ENCODE measurements at regions not wholly inside any gene's neighbourhood (a gene's known extent, or its start where the extent isn't known, plus 50 kb on each side); places are given as distances from the start of the nearest gene placed in this dataset.

DNA sequence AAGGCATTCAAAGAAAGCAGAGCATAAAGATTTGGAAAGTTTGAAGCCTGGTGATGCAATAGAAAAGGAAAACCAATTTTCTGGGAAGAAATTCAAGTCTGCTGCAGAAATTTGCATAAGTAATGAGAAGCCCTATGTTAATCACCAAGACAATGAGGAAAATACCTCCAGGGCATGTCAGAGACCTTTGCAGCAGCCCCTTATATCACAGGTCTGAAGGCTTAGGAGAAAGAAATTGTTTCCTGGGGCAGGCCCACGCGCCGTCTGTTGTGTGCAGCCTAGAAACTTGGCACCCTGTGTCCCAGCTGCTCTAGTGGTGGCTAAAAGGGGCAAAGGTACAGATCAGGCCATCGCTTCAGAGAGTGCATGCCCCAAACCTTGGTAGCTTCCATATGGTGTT, 495.3 kb upstream of the CDH6 start:
- DNase-seq: no peak

DNA sequence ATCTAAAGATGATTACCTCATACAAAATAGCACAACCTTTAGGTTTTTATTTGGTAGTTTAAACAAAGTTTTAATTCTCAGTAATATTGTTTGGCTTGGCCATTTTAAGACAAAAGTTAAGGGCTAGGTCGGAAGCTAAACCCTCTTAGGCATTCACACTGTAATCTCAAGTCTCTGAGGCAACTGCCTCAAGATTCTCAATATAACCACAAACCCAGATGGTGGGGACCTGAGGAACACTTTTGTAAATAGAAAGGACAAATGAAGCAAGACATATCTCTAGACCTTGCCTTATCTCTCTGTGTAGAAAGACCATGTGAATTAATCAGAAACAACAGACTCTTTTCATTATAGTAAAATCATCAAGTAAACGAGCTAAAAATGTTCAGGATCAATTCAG, 500.2 kb upstream of the CDH6 start:
- DNase-seq: no peak

DNA sequence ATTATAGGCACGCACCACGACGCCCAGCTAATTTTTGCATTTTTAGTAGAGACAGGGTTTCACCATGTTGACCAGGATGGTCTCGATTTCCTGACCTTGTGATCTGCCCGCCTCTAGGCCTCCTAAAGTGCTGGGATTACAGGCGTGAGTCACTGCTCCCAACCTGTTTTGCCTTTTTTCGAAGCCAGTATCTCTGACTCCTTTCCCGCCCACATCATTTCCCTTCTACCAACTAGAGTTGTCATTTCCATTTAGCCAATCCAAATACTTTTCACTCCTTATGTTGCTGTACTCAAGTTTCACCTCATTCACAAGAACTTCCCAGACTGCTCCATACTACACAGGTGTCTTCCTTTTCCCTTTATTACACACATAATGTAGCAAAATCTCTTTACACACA, 502.6 kb upstream of the CDH6 start:
- no peak for DNase-seq

DNA sequence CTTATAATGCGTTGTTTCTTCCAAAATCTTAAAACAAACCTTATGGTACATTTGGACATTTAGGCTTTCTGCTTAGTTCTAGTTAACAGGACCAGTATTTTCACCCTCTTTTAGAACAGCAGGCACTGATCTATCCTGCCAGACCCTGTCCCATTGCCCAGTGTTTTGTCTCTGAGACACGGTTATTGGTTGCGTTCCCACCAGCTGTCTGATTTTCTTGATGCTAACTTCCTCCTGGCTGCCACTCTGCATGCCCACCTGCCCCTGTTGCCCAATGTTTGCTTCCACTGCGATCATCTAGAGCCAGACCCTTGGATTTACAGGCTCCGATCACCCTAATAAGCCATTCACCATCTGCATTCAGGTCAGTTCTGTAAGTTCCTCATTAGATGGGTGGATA, 506.0 kb upstream of the CDH6 start:
- no peak for DNase-seq

DNA sequence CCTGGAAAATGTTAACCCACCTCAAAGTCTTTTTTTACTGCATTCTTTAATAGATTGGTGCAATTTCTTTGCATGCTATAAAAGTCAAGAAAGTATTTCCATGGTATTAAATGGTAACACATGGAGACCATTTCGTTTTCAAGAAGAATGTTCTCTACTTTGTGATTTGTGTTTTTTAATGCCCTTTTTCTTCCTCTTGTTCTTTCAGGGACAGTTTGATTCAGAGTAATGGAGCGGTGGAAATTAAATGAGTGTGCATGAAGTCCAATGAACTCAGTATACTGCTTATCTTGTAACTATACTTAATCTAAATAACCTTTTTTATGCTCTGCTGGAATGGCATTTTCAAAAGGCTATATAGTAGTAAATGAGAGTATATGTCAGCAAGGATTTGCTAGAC, 507.0 kb upstream of the CDH6 start:
- DNase-seq: no peak

DNA sequence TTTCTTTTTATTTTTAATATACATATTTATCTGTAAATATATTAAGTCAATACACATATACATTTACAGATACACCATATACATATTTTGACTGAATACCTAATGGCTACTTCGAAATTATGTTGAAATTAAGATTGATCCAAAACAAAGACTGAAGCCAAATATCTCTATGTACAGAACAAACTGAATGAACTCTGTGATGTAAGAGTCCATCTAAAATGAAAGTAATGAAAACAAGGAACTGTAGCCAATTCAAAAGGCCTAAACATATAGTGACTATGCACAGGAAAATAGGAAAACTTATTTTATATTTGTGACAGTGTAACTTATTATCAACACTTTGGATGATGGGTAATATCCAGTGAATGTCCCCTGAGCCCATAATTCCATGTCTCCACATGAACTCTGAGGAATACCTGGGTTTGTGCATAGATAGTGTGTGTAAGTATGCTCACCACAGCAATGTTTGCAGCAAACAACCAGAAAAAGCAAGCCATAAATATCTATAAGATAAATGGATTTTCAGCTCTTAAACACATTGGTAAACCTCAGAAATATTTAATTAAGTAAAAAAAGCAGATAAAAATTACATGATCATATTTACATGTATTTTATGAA, 517.2 kb upstream of the CDH6 start:
- DNase-seq: no peak

DNA sequence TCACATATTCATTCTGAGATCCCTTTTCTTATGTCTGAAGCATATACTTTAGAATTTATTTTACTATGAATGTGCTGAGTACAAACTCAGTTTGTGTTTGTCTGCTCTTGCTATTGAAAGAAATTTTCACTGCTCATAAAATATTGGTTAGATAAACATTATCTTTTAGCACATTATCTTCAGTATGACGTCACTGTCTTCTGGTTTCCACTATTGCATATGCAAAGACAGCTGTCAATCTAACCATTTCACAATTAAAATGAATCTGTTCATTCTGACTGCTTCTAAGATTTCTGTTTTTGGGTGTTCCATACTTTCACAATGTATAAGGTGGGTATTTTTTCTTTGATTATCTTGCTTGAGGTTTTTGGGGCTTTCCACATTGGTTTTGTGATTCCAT, 526.2 kb upstream of the CDH6 start:
- DNase-seq: no peak

DNA sequence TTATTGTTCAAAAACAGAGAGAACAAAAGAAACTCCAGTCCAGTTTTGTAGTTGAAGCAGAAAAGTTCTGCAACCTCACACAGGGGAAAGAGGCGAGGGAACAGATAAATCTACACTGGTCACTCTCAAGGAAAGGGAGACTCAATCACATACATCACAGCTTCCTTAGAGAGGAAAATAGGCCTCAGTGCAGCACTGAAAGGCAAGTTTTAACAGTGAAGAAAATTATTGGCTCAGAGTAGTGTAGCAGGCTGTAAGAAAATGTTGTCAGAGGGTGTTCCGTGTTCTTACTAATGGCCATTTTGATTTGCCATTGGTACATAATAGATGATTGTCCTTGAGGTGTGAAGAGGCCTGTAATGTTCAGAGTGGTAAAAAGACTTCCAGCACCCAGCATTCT, 530.0 kb upstream of the CDH6 start:
- no peak for DNase-seq

DNA sequence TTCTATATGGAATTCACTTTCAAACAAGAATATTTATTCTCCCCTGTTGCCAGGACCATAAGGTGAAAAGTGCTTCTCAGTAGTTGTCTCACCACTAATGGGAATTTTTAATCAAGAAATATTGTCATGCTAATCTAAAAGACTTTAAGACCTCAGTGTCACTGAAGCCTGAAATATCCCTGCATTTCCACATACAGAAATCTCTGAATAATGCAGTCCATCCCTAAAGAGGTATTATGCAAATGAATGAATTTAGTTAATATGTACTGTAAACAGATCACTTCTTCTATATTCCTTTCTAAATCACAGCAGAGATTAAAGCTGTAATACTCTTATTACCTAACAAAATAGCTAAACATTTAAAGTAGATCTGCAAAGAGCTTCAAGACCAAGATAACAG, 531.1 kb upstream of the CDH6 start:
- no peak for DNase-seq

DNA sequence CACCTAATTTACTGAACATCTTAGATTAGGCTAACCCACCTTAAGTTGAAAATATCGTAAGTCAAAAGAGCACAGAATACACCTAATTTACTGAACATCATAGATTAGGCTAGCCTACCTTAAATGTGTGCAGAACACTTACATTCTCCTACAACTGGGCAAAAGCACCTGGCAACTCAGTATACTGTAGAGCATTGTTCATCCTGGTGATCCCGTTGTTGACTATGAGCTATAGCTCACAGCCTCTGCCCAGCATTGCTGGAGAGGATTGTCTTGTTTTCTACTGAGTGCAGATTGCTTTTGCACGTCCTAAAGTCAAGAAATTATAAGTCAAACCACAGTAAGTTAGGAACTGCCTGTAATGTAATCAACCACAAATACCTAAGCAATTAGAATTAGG, 531.8 kb upstream of the CDH6 start:
- DNase-seq: no peak

DNA sequence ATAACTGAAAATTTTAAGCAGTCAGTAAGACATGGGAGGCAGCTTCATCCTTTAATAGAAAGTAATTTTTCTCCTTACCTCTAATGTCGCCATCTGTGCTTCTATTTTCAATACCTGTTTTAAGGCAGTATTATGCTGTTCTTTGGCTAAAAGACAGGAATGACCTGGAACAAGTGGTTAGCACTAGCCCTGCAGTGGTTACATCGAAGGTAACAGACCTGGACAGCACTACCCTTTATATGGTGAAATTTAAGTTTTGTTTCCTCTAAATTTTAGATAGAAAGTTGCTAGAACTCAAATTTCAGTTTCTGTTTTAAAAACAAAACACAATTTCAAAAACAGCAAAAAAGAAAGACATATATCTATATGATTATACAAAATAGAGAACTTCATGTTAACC, 534.1 kb upstream of the CDH6 start:
- DNase-seq: no peak

DNA sequence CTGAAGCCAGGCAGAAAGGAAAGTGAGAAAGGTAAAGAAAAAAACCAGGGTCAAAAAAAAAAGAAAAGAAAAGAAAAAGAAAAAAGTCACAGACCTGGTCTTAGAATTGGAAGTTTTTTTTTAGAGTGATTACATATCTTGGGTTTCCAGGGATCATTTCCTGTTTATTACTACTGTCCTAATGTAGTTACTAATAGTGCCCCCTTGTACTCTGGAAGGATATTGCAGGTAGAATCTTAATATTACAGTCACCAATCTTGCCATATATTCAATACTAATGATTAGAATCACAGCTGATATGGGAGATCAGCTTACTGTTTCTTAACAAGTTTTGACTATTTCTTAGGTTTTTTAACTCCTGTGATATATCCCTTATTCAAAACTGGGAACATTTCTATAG, 543.2 kb upstream of the CDH6 start:
- DNase-seq: no peak

DNA sequence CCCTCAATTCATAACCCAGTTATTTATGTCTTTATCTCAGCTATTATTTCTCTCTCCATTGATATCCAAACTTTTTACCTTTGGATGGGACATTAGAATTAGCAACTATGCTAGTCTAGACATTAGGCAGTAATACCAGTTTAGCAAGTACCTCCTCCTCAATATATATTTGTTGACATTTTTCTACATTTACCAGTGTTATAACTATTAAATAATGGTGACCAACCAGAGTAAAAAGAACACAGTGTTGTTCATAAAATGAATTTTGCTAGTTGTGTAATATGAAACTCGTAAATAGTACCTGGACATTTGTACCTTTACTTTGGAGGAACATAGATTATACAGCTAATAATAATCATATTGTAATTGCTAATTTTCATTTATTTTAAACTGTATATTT, 554.6 kb upstream of the CDH6 start:
- DNase-seq: no peak

DNA sequence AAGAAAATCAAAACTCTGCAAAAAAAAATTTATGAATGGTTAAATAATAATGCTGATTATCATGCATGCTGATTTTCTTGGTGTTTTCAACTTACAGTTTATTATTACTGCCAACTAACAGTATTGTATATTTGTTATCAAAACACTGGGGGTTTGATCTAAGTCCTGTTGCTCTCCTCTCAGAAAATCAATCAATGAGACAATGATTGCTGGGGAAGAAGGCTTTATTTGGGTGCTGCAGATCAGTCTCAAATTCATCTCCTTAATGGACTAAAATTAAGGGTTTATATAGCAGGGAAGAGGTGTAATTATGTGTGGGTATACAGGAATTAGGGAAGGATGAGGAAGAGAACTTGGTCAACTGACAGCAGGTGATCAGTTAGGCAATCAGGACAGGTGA, 565.5 kb upstream of the CDH6 start:
- DNase-seq: no peak

DNA sequence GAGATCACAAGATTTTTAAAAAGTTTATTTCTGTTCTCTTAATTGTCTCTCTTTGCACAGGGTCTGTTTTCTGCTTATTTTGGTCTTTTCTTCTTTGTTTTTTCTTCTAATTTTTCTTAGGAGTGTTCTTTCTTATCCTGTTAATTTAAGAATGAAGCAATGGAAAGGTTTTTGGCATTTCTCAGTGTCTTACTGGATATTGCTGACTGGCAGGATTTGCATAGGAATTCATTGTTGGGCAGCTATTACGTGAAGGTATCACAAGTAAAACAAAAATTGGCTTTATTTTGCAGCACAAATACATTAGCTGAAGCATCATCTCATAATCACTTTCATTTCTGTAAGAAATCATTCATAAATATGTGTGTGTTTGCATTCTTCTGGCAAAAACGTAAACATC, 566.9 kb upstream of the CDH6 start:
- no peak for DNase-seq

DNA sequence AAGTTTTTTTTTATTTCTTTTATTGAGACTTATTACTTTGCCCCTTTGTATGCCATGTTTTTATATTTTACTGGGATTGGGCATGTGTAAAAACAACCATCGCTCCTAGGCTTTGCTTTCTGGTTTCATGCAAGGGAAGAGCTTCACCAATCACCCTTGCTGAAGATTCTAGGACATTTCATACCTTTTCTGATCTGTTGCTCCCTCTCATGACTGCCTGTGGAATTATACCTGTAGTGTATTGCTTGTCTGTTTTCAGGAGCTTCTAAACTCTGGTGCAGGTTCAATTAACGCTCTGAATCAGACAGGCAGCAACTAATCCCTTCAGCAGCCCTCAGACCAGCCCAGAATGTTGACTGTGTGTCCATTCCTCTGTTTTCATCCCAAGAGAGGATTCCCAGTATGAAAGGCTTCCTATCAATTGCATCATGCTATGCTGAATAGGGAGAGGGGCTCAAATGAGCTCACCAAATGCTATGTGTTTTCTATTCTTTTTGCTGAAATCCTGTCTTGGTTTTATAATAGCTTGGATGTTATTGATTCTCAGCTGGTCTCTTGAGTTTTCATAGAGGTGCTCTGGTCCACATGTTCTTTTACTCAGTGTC, 572.9 kb upstream of the CDH6 start:
- DNase-seq: no peak

DNA sequence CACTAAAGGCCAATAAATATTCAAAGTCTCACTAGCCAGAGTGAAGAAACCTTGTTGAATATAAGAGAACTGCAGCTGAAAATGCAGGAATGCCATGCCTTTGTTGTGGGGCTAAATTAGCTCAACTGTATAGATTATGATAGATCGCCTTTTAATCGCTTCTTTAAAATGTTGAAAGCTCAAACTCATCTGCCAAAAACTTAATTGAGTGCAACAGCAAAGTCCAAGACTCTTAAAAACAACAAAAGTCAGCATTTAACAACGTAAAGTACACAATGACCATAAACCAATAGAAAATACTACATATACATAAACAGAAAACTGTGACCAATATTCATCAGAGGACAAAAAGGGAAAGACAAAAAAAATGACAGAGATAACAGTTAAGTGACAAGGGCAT, 585.0 kb upstream of the CDH6 start:
- DNase-seq: no peak

DNA sequence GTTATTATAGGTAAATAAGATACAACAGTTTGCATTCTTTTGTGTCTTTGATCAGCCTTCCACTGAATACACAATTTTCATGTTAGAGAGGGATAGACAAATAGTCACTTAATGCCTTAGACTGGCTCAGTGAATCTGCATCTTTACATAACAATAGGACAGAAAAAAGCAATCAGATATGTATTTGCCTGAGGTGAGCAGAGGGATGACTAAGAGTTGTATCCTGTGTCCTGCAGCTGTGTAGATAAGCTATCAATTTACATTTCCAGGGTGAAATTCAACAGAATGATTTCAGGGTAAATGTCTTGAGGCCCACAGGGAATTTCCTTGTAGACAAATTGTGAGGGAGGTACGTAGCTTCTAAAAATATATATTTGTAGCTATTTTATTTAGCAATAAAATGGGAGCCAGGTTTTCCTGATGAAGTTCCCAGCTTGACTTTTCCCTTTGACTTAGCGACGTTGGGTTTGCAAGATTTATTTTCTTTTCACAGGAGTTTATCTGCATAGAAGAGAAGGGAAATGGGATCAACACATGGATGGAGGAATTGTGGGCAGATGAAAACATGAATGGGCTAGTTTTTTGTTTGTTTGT, 586.1 kb upstream of the CDH6 start:
- DNase-seq: no peak

DNA sequence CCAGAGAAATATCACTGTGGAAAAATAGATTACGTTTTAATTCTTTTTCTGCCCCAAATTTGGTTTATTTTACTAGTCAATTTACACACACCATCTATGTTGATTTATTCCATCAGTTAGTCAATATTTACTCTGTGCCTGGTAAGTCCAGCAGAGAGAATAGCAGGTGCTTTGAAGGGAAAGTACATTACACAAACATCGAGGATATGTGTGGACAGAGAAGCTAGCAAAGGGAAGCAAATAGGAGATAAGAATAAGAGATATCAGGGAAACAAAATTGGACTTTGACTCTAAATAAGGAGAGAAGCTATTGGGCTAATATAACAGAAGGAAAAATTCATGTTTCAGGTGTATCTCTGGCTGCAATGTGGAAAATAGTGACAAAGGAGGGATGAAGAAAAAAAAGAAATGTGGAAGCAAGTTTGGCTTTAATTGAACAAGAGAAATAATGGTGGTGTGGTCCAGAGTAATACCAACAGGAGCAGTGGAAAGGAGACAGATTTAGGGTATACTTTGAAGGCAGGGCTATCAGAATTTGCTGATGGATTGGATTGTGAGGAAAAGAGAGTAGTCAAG, 587.7 kb upstream of the CDH6 start:
- DNase-seq: no peak

DNA sequence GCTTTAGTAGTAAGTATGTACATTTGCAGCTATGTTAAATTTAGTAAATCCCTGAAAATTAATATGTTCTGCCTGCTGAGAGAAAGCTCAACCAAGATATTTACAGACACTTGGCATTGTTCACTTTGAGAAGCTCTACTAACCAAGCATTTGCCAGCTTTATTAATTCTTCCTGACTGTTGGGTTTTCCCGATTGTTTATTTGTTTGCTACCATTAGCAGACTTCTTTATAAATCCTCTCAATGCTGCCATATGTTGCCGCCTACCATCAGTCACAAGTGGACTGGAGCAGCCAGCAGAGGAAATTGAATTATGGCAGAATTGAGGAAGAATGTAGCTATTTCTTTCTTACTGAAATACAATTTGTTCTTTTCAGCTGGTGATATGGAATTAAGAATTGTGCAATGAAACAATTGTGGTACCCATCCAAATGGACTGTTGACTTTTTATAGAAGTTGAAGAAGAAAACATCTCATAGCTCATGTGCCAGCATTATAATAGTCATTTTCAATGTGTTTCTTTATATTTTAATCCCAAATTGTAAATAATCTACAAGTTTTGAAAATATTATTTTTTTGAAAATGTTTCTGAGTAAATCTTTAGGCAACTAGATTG, 588.7 kb upstream of the CDH6 start:
- no peak for DNase-seq

DNA sequence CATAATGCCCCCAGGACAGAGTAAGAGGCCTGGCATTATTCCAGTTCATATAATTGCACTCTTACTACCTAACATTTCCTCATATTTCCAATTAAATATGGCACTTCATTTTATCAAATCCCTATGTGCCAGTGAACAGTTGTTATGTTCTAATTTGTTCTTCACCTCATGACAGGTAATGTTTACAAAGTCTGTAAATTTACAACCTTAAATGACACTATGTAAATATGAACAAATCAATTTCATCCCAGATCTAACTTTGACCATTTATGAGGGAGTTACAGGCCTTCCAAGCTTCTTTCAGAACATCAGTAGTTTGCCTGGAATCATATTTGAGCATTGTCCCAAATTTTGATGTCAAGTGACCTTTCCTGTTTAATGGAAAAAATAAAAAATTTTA, 592.6 kb upstream of the CDH6 start:
- DNase-seq: no peak

DNA sequence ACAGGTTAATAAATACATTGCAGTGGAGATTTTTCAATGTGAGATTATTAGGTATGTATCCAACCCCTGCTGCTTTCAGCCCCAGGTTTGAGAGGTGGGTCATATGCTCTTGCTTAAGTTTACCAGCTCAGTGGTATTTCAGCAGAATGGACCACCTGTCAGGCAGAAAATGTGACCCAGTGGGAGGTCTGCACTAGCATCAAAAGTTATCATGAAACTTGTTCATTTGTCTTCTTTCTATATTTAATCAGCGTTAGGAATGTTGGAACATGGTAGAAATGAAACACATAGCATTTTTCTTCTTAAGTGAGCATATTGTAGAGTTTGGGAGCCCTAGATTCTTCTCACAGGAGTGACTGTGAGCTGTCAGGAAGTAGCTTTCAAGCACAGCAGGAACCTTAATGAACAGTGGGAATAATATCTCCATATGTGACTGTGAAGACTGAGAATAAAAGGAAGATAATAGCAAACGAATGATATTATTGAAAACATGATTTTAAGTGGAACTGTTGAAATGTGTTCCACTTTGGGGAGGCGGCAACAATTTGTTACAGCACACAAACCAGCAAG, 596.9 kb upstream of the CDH6 start:
- no peak for DNase-seq

DNA sequence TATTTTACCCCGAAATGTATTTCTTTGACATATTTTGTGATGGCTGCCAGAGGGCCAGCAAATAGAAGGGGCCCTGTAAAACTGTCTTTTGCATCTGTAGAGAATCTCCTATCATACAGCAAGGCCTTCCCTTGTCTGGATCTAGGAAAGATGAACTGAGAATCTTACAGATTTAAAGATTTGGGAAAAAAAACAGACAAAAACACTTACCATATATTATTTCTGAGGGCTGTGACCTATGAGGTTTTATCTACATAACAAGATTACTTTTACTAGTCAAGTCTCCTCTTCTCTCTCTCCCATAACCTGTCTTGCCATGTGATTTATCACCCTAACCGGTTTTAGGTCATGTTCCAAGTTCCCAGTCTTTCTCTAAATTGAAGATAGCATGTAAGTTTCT, 599.2 kb upstream of the CDH6 start:
- DNase-seq: no peak

DNA sequence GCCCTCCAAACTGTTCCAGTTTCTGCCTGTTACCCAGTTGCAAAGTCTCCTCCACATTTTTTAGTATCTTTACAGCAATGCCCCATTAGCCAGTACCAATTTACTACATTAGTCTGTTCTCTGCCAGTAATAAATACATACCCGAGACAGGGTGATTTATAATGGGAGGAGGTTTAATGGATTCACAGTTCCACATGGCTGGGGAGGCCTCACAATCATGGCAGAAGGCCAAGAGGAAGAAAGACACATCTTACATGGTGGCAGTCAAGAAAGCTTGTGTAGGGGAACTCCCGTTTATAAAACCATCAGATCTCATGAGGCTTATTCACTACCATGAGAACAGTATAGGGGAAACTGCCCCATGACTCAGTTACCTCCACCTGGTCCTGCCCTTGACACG, 600.7 kb upstream of the CDH6 start:
- no peak for DNase-seq

All from NK-92 treated with Interleukin-12 subunit alpha and Interleukin-12 subunit beta, amount 100 ng/mL, for 24 hours (cell line).